RCC 7860 (cell line): ENCODE measurements at regions not wholly inside any gene's neighbourhood (a gene's known extent, or its start where the extent isn't known, plus 50 kb on each side); places are given as distances from the start of the nearest gene placed in this dataset.

Experiments
- DNase-seq: peaks from one replicate; pipeline ENCODE4 v3.0.0-alpha.2; 2015; ENCODE audit warnings: low spot score
- FAIRE-seq: peaks from 2 replicates; lab custom pipeline; 2012; peaks lifted over from hg19 to GRCh38; lab: Jason Lieb, UNC

- DNase-seq: no peak
- FAIRE-seq: no peak
Observed at GRCh38 chr10:90560331-90560730, 297.5 kb downstream of the HTR7 start.

GRCh38 chr10:90561666-90562065 is 296.2 kb downstream of the HTR7 start:
- DNase-seq: no peak
- FAIRE-seq: no peak

GRCh38 chr10:90571481-90572258 is 286.2 kb downstream of the HTR7 start:
- FAIRE-seq (no peak), DNase-seq (no peak)

GRCh38 chr10:90575125-90575524 is 282.7 kb downstream of the HTR7 start:
- no peak for FAIRE-seq
- no peak for DNase-seq

- no peak for FAIRE-seq
- no peak for DNase-seq
Observed at GRCh38 chr10:90577569-90577968, 280.3 kb downstream of the HTR7 start.

- FAIRE-seq (no peak), DNase-seq (peak; percentile 38)
Observed at GRCh38 chr10:90579602-90580242, 278.1 kb downstream of the HTR7 start.

- no peak for DNase-seq
- no peak for FAIRE-seq
Observed at GRCh38 chr10:90583416-90583815, 274.4 kb downstream of the HTR7 start.

GRCh38 chr10:90587081-90587491 is 270.8 kb downstream of the HTR7 start:
- DNase-seq (peak; percentile 57), FAIRE-seq (peak; percentile 29)

GRCh38 chr10:90587561-90587960 is 270.3 kb downstream of the HTR7 start:
- FAIRE-seq (no peak), DNase-seq (no peak)

- FAIRE-seq (no peak), DNase-seq (no peak)
Observed at GRCh38 chr10:90588222-90588621, 269.6 kb downstream of the HTR7 start.

GRCh38 chr10:90589825-90590224 is 268.0 kb downstream of the HTR7 start:
- FAIRE-seq: no peak
- no peak for DNase-seq

- FAIRE-seq (no peak), DNase-seq (no peak)
Observed at GRCh38 chr10:90591629-90592028, 266.2 kb downstream of the HTR7 start.

- FAIRE-seq (no peak), DNase-seq (peak; percentile 39)
Observed at GRCh38 chr10:90592638-90593302, 265.1 kb downstream of the HTR7 start.

- DNase-seq: no peak
- FAIRE-seq: no peak
Observed at GRCh38 chr10:90598513-90598912, 259.3 kb downstream of the HTR7 start.

- FAIRE-seq: peak; percentile 91
- peak; percentile 95 for DNase-seq
Observed at GRCh38 chr10:90602862-90603610, 254.8 kb downstream of the HTR7 start.

GRCh38 chr10:90604636-90605035 is 253.2 kb downstream of the HTR7 start:
- peak; percentile 76 for DNase-seq
- peak; percentile 96 for FAIRE-seq

- FAIRE-seq (no peak), DNase-seq (no peak)
Observed at GRCh38 chr10:90605506-90605905, 252.3 kb downstream of the HTR7 start.

- no peak for DNase-seq
- FAIRE-seq: no peak
Observed at GRCh38 chr10:90612276-90612675, 245.6 kb downstream of the HTR7 start.

- DNase-seq (no peak), FAIRE-seq (no peak)
Observed at GRCh38 chr10:90614631-90615030, 243.2 kb downstream of the HTR7 start.

- DNase-seq (no peak), FAIRE-seq (no peak)
Observed at GRCh38 chr10:90621577-90621976, 236.3 kb downstream of the HTR7 start.

GRCh38 chr10:90635111-90635765 is 222.6 kb downstream of the HTR7 start:
- no peak for DNase-seq

More at GRCh38 chr10:90635111-90635765, 222.6 kb downstream of the HTR7 start:
- FAIRE-seq: no peak
